T-helper 2 cell treated with Interferon-gamma antibody and Interleukin-4, amounts not matched to agents 5 μg/mL and 100 μg/mL, for 36 hours (primary cell): ENCODE measurements at regions not wholly inside any gene's neighbourhood (a gene's known extent, or its start where the extent isn't known, plus 50 kb on each side); places are given as distances from the start of the nearest gene placed in this dataset.

Experiments used
- DNase-seq: peaks from one replicate; pipeline ENCODE4 v3.0.0; 2021; ENCODE audit warnings: low spot score
- H3K27ac Mint-ChIP-seq: one replicate; pipeline ENCODE4 v1.8.0; 2021; ENCODE audit warnings: mild to moderate bottlenecking, mixed read lengths
- H3K27me3 Mint-ChIP-seq: one replicate; pipeline ENCODE4 v1.8.0; 2021; ENCODE audit warnings: low read depth, mixed read lengths
- H3K36me3 Mint-ChIP-seq: one replicate; pipeline ENCODE4 v1.8.0; 2021; ENCODE audit warnings: low read depth, mixed read lengths
- H3K4me1 Mint-ChIP-seq: one replicate; pipeline ENCODE4 v1.8.0; 2021; ENCODE audit warnings: low read depth, mixed read lengths
- H3K4me3 Mint-ChIP-seq: one replicate; pipeline ENCODE4 v1.8.0; 2022; ENCODE audit warnings: mild to moderate bottlenecking, moderate library complexity, mixed read lengths
- H3K9me3 Mint-ChIP-seq: one replicate; pipeline ENCODE4 v1.8.0; 2021; ENCODE audit warnings: mixed read lengths

- Mint-ChIP-seq H3K4me3 (no peak overlapping the region), H3K4me1 (no peaks in the 10 kb centered on the region), H3K36me3 (no peaks in the 10 kb centered on the region), H3K9me3 (no peaks in the 10 kb centered on the region), H3K27me3 (peaks cover 9% of the 10 kb centered on the region), H3K27ac (no peak overlapping the region)
- no peak for DNase-seq
These were observed 334.5 kb upstream of the UMPS start for GRCh38 chr3:124395584-124396338.

GRCh38 chr3:124396339-124396950 is 333.8 kb upstream of the UMPS start:
- DNase-seq, result no peak
- no peak overlapping the region for H3K27ac Mint-ChIP-seq
- no peaks in the 10 kb centered on the region for H3K4me1 Mint-ChIP-seq
- no peak overlapping the region for H3K4me3 Mint-ChIP-seq
- no peaks in the 10 kb centered on the region for H3K36me3 Mint-ChIP-seq
- no peaks in the 10 kb centered on the region for H3K9me3 Mint-ChIP-seq
- H3K27me3 Mint-ChIP-seq, result peaks cover 8% of the 10 kb centered on the region

GRCh38 chr3:124397088-124397487 is 333.2 kb upstream of the UMPS start:
- no peak overlapping the region for H3K4me3 Mint-ChIP-seq
- no peaks in the 10 kb centered on the region for H3K9me3 Mint-ChIP-seq
- H3K27me3 Mint-ChIP-seq, result peaks cover 8% of the 10 kb centered on the region
- H3K36me3 Mint-ChIP-seq, result no peaks in the 10 kb centered on the region
- no peak for DNase-seq
- H3K27ac Mint-ChIP-seq, result no peak overlapping the region
- no peaks in the 10 kb centered on the region for H3K4me1 Mint-ChIP-seq

DNA sequence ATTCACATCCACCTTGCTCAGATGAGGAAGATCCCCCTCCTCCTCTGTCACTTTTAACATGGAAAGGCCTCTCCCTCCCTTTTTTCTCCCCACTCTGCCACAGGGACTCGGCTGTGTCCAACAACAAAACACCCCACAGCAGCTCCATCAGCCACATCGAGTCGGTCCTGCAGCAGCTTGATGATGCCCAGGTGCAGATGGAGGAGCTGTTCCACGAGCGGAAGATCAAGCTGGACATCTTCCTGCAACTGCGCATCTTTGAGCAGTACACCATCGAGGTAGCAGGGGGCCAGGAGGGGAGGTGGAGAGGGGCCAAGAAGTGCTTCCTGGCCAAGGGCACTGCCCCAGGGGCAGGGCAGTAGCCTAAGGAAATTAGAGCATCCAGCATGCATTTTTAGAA is 331.7 kb upstream of the UMPS start:
- peaks cover 8% of the 10 kb centered on the region for H3K27me3 Mint-ChIP-seq
- no peaks in the 10 kb centered on the region for H3K36me3 Mint-ChIP-seq
- no peak overlapping the region for H3K4me3 Mint-ChIP-seq
- no peak for DNase-seq
- H3K4me1 Mint-ChIP-seq, result no peaks in the 10 kb centered on the region
- H3K9me3 Mint-ChIP-seq, result no peaks in the 10 kb centered on the region
- H3K27ac Mint-ChIP-seq, result no peak overlapping the region

- peaks cover 6% of the 10 kb centered on the region for H3K27me3 Mint-ChIP-seq
- no peaks in the 10 kb centered on the region for H3K9me3 Mint-ChIP-seq
- H3K27ac Mint-ChIP-seq, result no peak overlapping the region
- H3K36me3 Mint-ChIP-seq, result no peaks in the 10 kb centered on the region
- no peak for DNase-seq
- no peaks in the 10 kb centered on the region for H3K4me1 Mint-ChIP-seq
- H3K4me3 Mint-ChIP-seq, result no peak overlapping the region
These were observed 328.4 kb upstream of the UMPS start for GRCh38 chr3:124401843-124402242.

- Mint-ChIP-seq H3K27ac (no peak overlapping the region), H3K9me3 (no peaks in the 10 kb centered on the region), H3K4me1 (no peaks in the 10 kb centered on the region), H3K27me3 (peaks cover 6% of the 10 kb centered on the region), H3K36me3 (no peaks in the 10 kb centered on the region), H3K4me3 (no peak overlapping the region)
- DNase-seq, result no peak
These were observed 327.5 kb upstream of the UMPS start for GRCh38 chr3:124402791-124403190.

GRCh38 chr3:124404621-124405020 is 325.6 kb upstream of the UMPS start:
- no peak overlapping the region for H3K27ac Mint-ChIP-seq
- no peaks in the 10 kb centered on the region for H3K4me1 Mint-ChIP-seq
- no peak for DNase-seq

DNA sequence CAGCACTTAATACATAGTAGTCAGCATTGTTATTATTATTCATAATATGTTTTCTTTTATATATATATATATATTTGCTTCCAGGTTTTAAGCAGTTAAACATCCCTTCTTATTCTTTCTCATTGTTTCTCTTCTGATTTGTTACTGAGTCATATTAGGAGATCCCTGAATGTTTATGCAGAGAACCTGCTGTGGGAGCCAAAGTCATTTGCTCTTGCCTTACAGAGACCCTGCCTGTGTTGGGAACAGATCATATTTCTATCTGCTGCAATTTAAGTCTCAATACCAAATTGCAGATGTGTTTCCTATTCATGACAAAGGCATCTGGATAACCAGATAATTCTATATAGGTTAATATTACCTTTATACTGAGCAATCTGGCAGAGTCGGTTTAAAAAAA is 323.0 kb upstream of the UMPS start:
- no peaks in the 10 kb centered on the region for H3K9me3 Mint-ChIP-seq
- no peak overlapping the region for H3K4me3 Mint-ChIP-seq
- peaks cover 4% of the 10 kb centered on the region for H3K27me3 Mint-ChIP-seq
- no peak for DNase-seq
- H3K4me1 Mint-ChIP-seq, result no peaks in the 10 kb centered on the region
- no peaks in the 10 kb centered on the region for H3K36me3 Mint-ChIP-seq
- no peak overlapping the region for H3K27ac Mint-ChIP-seq

More at GRCh38 chr3:124404621-124405020, 325.6 kb upstream of the UMPS start:
- H3K9me3 Mint-ChIP-seq, result no peaks in the 10 kb centered on the region
- no peak overlapping the region for H3K4me3 Mint-ChIP-seq
- H3K27me3 Mint-ChIP-seq, result peaks cover 8% of the 10 kb centered on the region
- no peaks in the 10 kb centered on the region for H3K36me3 Mint-ChIP-seq

DNA sequence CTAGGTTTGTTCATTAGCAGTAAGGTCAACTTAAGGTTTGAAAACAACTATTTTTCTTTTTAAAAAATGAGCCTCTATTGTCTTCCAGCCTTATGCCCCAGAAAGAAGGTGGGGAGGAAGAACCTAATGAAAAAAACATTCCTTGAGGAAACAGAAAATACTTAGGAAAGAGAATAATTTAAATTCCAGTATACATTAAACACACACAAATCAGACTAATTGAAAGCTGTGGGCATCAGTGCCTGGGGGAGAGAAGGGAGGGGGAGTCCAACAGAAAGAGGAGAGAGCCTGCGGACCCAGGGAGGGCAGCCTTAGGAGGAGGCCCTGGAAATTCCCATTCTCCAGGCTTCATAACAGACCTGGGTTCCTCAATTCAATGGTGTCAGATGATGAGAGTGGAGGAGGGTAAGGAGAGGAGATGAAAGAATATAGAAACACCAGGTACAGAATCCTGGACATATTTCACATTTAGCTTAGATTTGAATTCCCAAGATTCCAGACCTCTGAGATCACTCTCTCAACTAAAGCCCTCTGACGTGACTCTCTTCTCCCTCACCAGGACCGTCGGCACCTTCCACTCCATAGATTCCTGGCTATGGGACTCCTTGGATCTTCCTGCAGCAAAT is 320.5 kb upstream of the UMPS start:
- Mint-ChIP-seq H3K9me3 (no peaks in the 10 kb centered on the region), H3K36me3 (no peaks in the 10 kb centered on the region), H3K27ac (no peak overlapping the region), H3K27me3 (peaks cover 4% of the 10 kb centered on the region), H3K4me3 (no peak overlapping the region), H3K4me1 (no peaks in the 10 kb centered on the region)
- DNase-seq, result no peak

- Mint-ChIP-seq H3K4me3 (no peak overlapping the region), H3K27me3 (peaks cover 2% of the 10 kb centered on the region), H3K27ac (no peak overlapping the region), H3K36me3 (no peaks in the 10 kb centered on the region), H3K4me1 (no peaks in the 10 kb centered on the region), H3K9me3 (no peaks in the 10 kb centered on the region)
- no peak for DNase-seq
These were observed 319.8 kb upstream of the UMPS start for GRCh38 chr3:124410471-124410870.

GRCh38 chr3:124411728-124412127 is 318.5 kb upstream of the UMPS start:
- no peak for DNase-seq
- H3K9me3 Mint-ChIP-seq, result no peaks in the 10 kb centered on the region
- H3K4me3 Mint-ChIP-seq, result no peak overlapping the region
- H3K27me3 Mint-ChIP-seq, result peaks cover 2% of the 10 kb centered on the region
- H3K4me1 Mint-ChIP-seq, result no peaks in the 10 kb centered on the region
- no peak overlapping the region for H3K27ac Mint-ChIP-seq
- H3K36me3 Mint-ChIP-seq, result no peaks in the 10 kb centered on the region

DNA sequence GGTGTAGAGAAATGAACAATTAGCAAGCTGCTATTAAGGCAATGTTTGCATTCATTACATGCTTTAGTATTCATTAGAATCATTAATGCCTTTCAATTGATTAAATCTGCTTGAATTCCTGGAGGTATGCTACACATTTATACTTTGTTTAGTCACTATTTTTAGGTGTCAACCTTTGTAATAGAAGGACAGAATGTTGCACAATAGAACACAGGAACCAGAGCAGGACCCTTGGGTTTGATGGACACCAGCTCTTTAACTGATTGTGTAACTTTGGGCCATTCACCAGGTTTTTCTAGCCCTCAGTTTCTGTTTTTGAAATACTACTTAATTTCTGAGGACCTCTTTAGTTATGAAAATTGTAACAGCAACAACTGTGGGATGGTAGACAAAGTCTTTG is 317.6 kb upstream of the UMPS start:
- H3K4me3 Mint-ChIP-seq, result no peak overlapping the region
- DNase-seq, result no peak
- H3K9me3 Mint-ChIP-seq, result no peaks in the 10 kb centered on the region
- no peaks in the 10 kb centered on the region for H3K4me1 Mint-ChIP-seq
- H3K27me3 Mint-ChIP-seq, result peaks cover 2% of the 10 kb centered on the region
- H3K36me3 Mint-ChIP-seq, result no peaks in the 10 kb centered on the region
- no peak overlapping the region for H3K27ac Mint-ChIP-seq

DNA sequence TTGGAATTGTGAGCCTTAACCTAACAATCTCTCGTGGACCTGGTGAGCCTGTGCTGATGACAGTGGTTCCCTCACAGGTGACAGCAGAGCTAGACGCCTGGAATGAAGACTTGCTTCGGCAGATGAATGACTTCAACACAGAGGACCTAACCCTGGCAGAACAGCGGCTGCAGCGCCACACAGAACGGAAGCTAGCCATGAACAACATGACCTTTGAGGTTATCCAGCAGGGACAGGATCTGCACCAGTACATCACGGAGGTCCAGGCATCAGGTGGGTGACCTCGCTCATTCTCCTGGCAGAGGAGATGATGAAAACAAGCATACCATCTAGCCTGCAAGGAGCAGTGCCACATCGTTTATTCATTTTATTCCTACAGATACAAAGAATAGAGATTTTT is 316.9 kb upstream of the UMPS start:
- H3K4me1 Mint-ChIP-seq, result no peaks in the 10 kb centered on the region

GRCh38 chr3:124413989-124414598 is 316.2 kb upstream of the UMPS start:
- DNase-seq, result no peak

More for the DNA sequence above, 316.9 kb upstream of the UMPS start:
- H3K9me3 Mint-ChIP-seq, result no peaks in the 10 kb centered on the region
- no peak for DNase-seq
- peaks cover under 1% of the 10 kb centered on the region for H3K27me3 Mint-ChIP-seq
- H3K36me3 Mint-ChIP-seq, result no peaks in the 10 kb centered on the region
- H3K4me3 Mint-ChIP-seq, result no peak overlapping the region
- H3K27ac Mint-ChIP-seq, result no peak overlapping the region

More at GRCh38 chr3:124413989-124414598, 316.2 kb upstream of the UMPS start:
- H3K27ac Mint-ChIP-seq, result no peak overlapping the region
- H3K4me1 Mint-ChIP-seq, result no peaks in the 10 kb centered on the region
- no peaks in the 10 kb centered on the region for H3K9me3 Mint-ChIP-seq
- no peaks in the 10 kb centered on the region for H3K27me3 Mint-ChIP-seq
- no peak overlapping the region for H3K4me3 Mint-ChIP-seq
- no peaks in the 10 kb centered on the region for H3K36me3 Mint-ChIP-seq
